Posterior vena cava (tissue), 2 donors: ENCODE measurements at regions not wholly inside any gene's neighbourhood (a gene's known extent, or its start where the extent isn't known, plus 50 kb on each side); places are given as distances from the start of the nearest gene placed in this dataset.

Source experiments
- DNase-seq: peaks from one replicate; pipeline ENCODE4 v3.0.0-alpha.2; 2020; ENCODE audit warnings: low spot score
- intact Hi-C, 2 donors: fragments of 100-400 bp; cut with DNase I; formaldehyde crosslinking; loops; one replicate each; pipeline versions ENCODE4 v1.14.1 to v1.14.2; 2022 to 2023
- donor health status: DM: yes; HTN: yes; CAD: no.
- donor health status: DM: yes; HTN: yes; CAD: no.

- intact Hi-C loops = loop anchor here in 1 of 2 donors (10.0 kb wide), 2 partner anchors 152 to 1032 kb away; no protein-coding TSS in a partner anchor
- DNase-seq = no peak
Observed at GRCh38 chr4:16292585-16292984, 66.3 kb upstream of the TAPT1 start.

GRCh38 chr4:16290681-16291420 lies 64.6 kb upstream of the TAPT1 start:
- no peak for DNase-seq
- intact Hi-C loops = loop anchor here in 1 of 2 donors (10.0 kb wide), 2 partner anchors 154 to 1034 kb away; no protein-coding TSS in a partner anchor

- no peak for DNase-seq
- intact Hi-C loops = loop anchor here in 1 of 2 donors (10.0 kb wide), 2 partner anchors 155 to 1035 kb away; no protein-coding TSS in a partner anchor
Observed at GRCh38 chr4:16289897-16290554, 63.8 kb upstream of the TAPT1 start.

- intact Hi-C loops = no loop called here
- no peak for DNase-seq
Observed at GRCh38 chr4:16284050-16284449, 57.8 kb upstream of the TAPT1 start.

GRCh38 chr4:16278178-16278577 lies 51.9 kb upstream of the TAPT1 start:
- DNase-seq = no peak
- intact Hi-C loops = no loop called here
